ENCODE measurements at regions not wholly inside any gene's neighbourhood (a gene's known extent, or its start where the extent isn't known, plus 50 kb on each side); places are given as distances from the start of the nearest gene placed in this dataset.
"Not testable (repeated sequence)": the region's sequence is repeated elsewhere in the genome, so short reads cannot be mapped to it uniquely, and the experiment has no call there.

- TF ChIP-seq CTCF (conservative IDR thresholded peaks at IDR 0.05; ENCODE audit: low read depth, low read length) = no peak
- DNase-seq (ENCODE audit: low read depth) = no peak
- no peak overlapping the region for H3K4me3 ChIP-seq (ENCODE audit: low read length)
These were observed 63.7 kb upstream of the IFNLR1 start for GRCh38 chr1:24250791-24251190.

GRCh38 chr1:24250224-24250623 is 63.1 kb upstream of the IFNLR1 start:
- no peak for DNase-seq (ENCODE audit: low read depth)
- no peak overlapping the region for H3K4me3 ChIP-seq (ENCODE audit: low read length)
- TF ChIP-seq CTCF (conservative IDR thresholded peaks at IDR 0.05; ENCODE audit: low read depth, low read length) = no peak

GRCh38 chr1:24248859-24249258 is 61.8 kb upstream of the IFNLR1 start:
- DNase-seq (ENCODE audit: low read depth) = no peak
- no peak overlapping the region for H3K4me3 ChIP-seq (ENCODE audit: low read length)
- no peak for TF ChIP-seq CTCF (conservative IDR thresholded peaks at IDR 0.05; ENCODE audit: low read depth, low read length)

- DNase-seq (ENCODE audit: low read depth); H3K4me3 ChIP-seq (ENCODE audit: low read length): not testable (repeated sequence)
These were observed 60.2 kb upstream of the IFNLR1 start for GRCh38 chr1:24247337-24247736.

GRCh38 chr1:24244519-24245268 is 57.6 kb upstream of the IFNLR1 start:
- no peak for DNase-seq (ENCODE audit: low read depth)
- no peak overlapping the region for H3K4me3 ChIP-seq (ENCODE audit: low read length)
- TF ChIP-seq CTCF (conservative IDR thresholded peaks at IDR 0.05; ENCODE audit: low read depth, low read length) = no peak

- no peak for DNase-seq (ENCODE audit: low read depth)
- no peak overlapping the region for H3K4me3 ChIP-seq (ENCODE audit: low read length)
- no peak for TF ChIP-seq CTCF (conservative IDR thresholded peaks at IDR 0.05; ENCODE audit: low read depth, low read length)
These were observed 50.8 kb upstream of the IFNLR1 start for GRCh38 chr1:24237750-24238395.

GRCh38 chr1:24236789-24237371 is 49.8 kb upstream of the IFNLR1 start:
- peak; percentile 77 for DNase-seq (ENCODE audit: low read depth)
- no peak for TF ChIP-seq CTCF (conservative IDR thresholded peaks at IDR 0.05; ENCODE audit: low read depth, low read length)

More at GRCh38 chr1:24236789-24237371, 49.8 kb upstream of the IFNLR1 start:
- H3K4me3 ChIP-seq (ENCODE audit: low read length) = no peak overlapping the region
